SK-N-SH (cell line): ENCODE measurements at regions not wholly inside any gene's neighbourhood (a gene's known extent, or its start where the extent isn't known, plus 50 kb on each side); places are given as distances from the start of the nearest gene placed in this dataset.

Source experiments
- EP300 ChIP-seq, 2 experiments: IDR thresholded peaks; 2 replicates each; pipeline versions ENCODE4 v1.4.0 to v1.6.1; 2012; ENCODE audit warnings: borderline replicate concordance in 1 of 2, low read depth in 1 of 2, low read length in 1 of 2
- EZH2phosphoT487 ChIP-seq: fragments of 200-600 bp; sonication (generic); IDR thresholded peaks from 2 replicates; pipeline ENCODE4 v1.6.1; 2017; ENCODE audit warnings: low read depth, mixed run types, mild to moderate bottlenecking, antibody characterized with exemption, moderate library complexity, borderline replicate concordance
- FOXM1 ChIP-seq: IDR thresholded peaks from 2 replicates; pipeline ENCODE4 v1.4.0; 2012; ENCODE audit warnings: low read depth, mild to moderate bottlenecking
- GATA2 ChIP-seq: sonication (generic); formaldehyde crosslinking; IDR thresholded peaks from 2 replicates; pipeline ENCODE4 v1.5.0; 2020; ENCODE audit warnings: mild to moderate bottlenecking, missing genetic modification reagents
- NRF1 ChIP-seq: IDR thresholded peaks from 2 replicates; pipeline ENCODE4 v1.6.1; 2012; ENCODE audit warnings: low read depth, mild to moderate bottlenecking, low read length
- POLR2AphosphoS5 ChIP-seq: IDR thresholded peaks from 2 replicates; pipeline ENCODE4 v1.6.1; 2012; ENCODE audit warnings: low read depth, low read length
- RCOR1 ChIP-seq: fragments of 150-350 bp; IDR thresholded peaks from 2 replicates; pipeline ENCODE4 v1.6.1; 2017; ENCODE audit warnings: antibody characterized with exemption, low read length
- RFX5 ChIP-seq: IDR thresholded peaks from 2 replicates; pipeline ENCODE4 v1.6.1; 2012; ENCODE audit warnings: mild to moderate bottlenecking, improper control_type of control experiment, low read length
- TAF1 ChIP-seq: IDR thresholded peaks from 2 replicates; pipeline ENCODE4 v1.6.1; 2012; ENCODE audit warnings: low read depth, mild to moderate bottlenecking, low read length, moderate library complexity, borderline replicate concordance
- YY1 ChIP-seq: IDR thresholded peaks from 2 replicates; pipeline ENCODE4 v1.4.0; 2012; ENCODE audit warnings: low read depth, mild to moderate bottlenecking
- TF ChIP-seq, protein P1 (sequence below): fragments of 200-600 bp; sonication (generic); IDR thresholded peaks from 2 replicates; pipeline ENCODE4 v1.6.1; 2017; ENCODE audit warnings: antibody characterized with exemption, mild to moderate bottlenecking, moderate library complexity
- TF ChIP-seq, protein P2 (sequence below): IDR thresholded peaks from 2 replicates; pipeline ENCODE4 v1.6.1; 2012; ENCODE audit warnings: mild to moderate bottlenecking, low read depth, low read length, moderate library complexity
- TF ChIP-seq, protein P3 (sequence below): fragments of 150-350 bp; IDR thresholded peaks from 2 replicates; pipeline ENCODE4 v1.6.1; 2017; ENCODE audit warnings: antibody characterized with exemption, low read length, low read depth, borderline replicate concordance

DNA sequence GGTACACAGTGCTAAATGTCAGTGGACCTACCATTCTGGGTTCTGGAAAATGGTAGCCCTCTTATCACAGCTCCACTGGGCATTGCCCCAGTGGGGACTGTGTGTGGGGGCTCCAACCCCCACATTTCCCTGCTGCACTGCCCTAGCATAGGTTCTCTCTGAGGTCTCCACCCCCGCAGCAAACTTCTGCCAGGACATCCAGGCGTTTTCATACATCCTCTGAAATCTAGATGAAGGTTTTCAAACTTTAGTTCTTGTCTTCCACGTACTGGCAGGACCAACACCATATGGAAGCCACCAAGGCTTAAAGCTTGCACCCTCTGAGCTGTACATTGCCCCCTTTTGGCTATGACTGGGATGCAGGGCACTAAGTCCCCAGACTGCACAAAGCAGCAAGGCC is 788.2 kb upstream of the ALCAM start:
- TF ChIP-seq, protein P1, sequence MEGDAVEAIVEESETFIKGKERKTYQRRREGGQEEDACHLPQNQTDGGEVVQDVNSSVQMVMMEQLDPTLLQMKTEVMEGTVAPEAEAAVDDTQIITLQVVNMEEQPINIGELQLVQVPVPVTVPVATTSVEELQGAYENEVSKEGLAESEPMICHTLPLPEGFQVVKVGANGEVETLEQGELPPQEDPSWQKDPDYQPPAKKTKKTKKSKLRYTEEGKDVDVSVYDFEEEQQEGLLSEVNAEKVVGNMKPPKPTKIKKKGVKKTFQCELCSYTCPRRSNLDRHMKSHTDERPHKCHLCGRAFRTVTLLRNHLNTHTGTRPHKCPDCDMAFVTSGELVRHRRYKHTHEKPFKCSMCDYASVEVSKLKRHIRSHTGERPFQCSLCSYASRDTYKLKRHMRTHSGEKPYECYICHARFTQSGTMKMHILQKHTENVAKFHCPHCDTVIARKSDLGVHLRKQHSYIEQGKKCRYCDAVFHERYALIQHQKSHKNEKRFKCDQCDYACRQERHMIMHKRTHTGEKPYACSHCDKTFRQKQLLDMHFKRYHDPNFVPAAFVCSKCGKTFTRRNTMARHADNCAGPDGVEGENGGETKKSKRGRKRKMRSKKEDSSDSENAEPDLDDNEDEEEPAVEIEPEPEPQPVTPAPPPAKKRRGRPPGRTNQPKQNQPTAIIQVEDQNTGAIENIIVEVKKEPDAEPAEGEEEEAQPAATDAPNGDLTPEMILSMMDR, result no peak
- TF ChIP-seq FOXM1 (no peak), RCOR1 (no peak), GATA2 (no peak), RFX5 (no peak), EP300 (IDR thresholded peaks at IDR 0.05; ENCODE audit: borderline replicate concordance in 1 of 2, low read depth in 1 of 2, low read length in 1 of 2) (no peak), EZH2phosphoT487 (no peak), TAF1 (no peak), YY1 (no peak), POLR2AphosphoS5 (no peak), NRF1 (no peak)
- TF ChIP-seq, protein P2, sequence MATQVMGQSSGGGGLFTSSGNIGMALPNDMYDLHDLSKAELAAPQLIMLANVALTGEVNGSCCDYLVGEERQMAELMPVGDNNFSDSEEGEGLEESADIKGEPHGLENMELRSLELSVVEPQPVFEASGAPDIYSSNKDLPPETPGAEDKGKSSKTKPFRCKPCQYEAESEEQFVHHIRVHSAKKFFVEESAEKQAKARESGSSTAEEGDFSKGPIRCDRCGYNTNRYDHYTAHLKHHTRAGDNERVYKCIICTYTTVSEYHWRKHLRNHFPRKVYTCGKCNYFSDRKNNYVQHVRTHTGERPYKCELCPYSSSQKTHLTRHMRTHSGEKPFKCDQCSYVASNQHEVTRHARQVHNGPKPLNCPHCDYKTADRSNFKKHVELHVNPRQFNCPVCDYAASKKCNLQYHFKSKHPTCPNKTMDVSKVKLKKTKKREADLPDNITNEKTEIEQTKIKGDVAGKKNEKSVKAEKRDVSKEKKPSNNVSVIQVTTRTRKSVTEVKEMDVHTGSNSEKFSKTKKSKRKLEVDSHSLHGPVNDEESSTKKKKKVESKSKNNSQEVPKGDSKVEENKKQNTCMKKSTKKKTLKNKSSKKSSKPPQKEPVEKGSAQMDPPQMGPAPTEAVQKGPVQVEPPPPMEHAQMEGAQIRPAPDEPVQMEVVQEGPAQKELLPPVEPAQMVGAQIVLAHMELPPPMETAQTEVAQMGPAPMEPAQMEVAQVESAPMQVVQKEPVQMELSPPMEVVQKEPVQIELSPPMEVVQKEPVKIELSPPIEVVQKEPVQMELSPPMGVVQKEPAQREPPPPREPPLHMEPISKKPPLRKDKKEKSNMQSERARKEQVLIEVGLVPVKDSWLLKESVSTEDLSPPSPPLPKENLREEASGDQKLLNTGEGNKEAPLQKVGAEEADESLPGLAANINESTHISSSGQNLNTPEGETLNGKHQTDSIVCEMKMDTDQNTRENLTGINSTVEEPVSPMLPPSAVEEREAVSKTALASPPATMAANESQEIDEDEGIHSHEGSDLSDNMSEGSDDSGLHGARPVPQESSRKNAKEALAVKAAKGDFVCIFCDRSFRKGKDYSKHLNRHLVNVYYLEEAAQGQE, result no peak
- TF ChIP-seq, protein P3, sequence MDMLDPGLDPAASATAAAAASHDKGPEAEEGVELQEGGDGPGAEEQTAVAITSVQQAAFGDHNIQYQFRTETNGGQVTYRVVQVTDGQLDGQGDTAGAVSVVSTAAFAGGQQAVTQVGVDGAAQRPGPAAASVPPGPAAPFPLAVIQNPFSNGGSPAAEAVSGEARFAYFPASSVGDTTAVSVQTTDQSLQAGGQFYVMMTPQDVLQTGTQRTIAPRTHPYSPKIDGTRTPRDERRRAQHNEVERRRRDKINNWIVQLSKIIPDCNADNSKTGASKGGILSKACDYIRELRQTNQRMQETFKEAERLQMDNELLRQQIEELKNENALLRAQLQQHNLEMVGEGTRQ, result no peak
